ENCODE measurements at regions not wholly inside any gene's neighbourhood (a gene's known extent, or its start where the extent isn't known, plus 50 kb on each side); places are given as distances from the start of the nearest gene placed in this dataset.

DNA sequence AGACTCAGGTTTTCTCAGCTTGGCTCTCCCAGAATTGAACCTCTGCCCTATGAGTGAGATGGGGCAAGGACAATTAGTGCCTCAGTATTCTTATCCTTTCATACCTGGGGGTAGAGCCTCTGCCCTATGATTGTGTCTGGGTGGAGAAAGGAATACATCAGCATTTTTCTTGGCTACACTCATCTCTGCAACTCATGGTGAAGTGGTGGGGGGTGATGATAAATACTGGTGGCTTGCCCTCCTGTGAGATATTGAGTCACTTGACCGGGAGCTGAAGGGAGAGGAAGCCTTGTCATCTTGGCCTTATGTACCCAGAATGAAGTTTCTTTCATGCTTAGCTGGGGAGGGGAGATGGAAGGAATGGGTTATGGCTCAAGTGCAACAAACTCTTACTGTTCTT lies 71.3 kb upstream of the ENOX2 start:
- peak; percentile 16 for DNase-seq (ENCODE audit: low read depth)

DNA sequence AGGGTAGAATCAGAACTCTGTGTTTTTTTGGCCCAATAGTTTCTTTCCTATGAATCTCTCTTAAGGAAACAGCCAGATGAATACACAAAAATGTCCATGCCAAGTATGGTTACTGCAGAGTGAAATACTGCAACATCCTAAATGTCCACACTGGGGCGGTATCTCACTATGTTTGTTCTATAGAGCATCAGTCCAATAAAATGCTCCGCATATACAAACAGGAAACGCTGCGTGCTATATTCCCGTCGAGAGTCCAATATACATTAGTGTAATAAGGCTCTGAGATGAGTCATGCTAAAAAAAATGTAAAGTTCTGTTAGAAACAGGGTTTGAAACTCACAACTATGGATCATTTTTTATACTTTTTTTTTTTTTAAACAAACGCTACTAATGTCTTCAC lies 72.9 kb upstream of the ENOX2 start:
- DNase-seq (ENCODE audit: low read depth), result peak; percentile 38

DNA sequence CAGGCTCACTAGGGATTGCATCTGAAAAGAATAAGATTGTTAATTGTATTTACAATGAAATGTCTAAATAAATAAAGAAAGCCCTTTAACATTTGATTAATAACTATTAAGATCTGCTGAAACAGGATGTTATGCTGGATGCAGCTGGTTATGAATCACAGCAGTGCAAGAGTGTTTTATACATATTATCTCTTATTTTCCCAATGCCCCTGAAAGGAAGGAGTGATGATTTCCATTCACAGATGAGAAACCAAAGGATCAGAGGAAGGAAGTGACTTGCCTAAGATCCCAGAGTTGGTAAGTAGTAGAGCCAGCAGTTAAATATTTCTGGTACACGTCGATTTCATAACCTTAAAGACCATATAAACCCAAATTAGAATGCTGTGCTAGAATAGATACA lies 76.3 kb upstream of the ARHGAP36 start:
- DNase-seq (ENCODE audit: low read depth), result no peak

DNA sequence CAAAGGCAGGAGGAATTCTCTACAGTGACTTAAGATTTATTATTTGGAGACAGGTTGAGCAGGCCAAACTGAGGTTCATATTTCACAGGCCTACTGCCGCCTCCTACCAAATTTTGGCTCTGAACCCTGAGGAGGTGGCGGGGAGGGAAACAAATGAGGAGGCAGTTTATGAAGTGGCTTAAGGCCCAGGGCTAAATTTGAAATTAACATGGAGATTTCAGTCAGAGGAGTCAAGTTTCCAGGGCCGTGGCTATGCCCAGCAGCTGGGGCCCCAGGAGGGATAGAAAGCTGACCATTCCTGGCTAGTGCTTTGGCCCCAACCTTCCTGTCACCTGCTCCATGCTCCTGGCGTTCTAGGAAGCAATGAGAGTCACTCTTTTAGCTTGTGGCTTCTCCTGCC lies 73.4 kb upstream of the ARHGAP36 start:
- no peak for DNase-seq (ENCODE audit: low read depth)

DNA sequence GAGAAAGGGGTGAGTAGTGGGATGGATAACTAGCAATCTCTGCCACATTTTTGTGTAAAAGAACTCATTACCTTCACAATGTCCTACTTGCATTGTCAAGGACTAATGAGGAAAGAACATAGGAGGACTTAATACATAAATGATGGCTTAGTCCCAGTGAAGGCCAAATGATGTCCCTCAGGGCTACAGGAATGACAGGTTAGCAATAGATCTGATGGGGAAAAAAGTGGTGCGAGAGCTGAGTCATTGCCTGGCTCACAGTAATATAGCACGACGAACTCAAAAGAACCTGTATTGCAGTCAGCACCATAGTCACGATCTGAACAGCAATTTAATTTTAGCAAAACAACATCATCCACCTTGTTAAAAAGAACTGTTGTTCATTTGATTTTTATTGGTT lies 70.9 kb upstream of the ARHGAP36 start:
- DNase-seq (ENCODE audit: low read depth), result no peak

DNA sequence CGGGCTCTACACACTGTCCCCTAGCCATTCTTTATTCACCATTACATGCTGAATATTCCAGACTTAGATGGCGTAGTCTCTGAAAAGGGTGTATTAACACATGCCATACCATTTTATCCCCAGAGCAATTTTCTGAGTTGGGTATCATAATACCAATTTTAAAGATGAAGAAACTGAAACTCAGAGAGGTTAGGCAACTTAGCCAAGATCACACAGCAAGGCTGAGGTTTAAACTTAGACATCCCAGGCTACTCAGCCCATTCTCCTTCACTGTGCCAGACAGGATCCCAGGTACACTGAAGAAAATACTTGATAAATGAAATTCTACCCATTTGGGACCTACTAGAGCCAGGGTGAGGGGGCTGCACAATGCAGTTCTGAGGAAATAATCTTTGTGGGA lies 67.4 kb upstream of the ARHGAP36 start:
- no peak for DNase-seq (ENCODE audit: low read depth)

DNA sequence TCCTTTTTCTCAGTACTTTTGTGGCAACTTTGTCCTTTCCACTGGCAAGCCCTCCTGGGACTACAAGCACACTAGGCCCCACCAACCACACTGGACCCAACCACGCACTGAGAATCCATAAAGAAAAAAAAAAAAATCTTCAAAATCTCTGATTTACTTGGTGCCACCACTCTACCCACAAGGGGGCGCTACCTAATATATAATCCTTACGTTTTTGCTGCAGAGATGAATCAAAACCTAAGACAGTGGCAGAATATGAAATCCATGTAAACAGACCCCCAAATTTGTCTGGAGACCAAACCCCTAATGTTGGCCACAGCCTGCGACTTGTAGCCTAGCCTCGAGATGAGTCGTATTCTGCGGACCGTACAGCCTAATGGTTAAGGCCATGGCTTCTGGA lies 63.5 kb upstream of the ARHGAP36 start:
- DNase-seq (ENCODE audit: low read depth), result no peak

DNA sequence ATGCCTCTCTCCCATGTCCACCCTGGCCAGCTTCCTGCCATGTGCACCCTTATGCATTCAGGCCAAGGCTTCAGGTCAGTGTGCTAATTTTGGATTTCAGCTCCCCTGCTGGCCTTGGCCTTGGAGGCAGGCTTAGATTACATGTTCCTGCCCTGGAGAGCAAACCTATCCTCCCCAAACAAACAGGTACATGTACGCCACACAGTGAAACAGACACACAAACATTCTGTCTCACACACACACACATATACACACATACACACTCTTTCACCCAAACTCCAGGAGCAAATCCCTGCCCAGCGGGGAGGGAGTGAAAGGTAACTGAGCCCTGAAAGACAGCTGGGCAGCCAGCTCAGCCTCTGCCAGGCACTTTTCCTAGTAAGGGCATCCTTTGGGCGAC lies 62.7 kb upstream of the ARHGAP36 start:
- no peak for DNase-seq (ENCODE audit: low read depth)

DNA sequence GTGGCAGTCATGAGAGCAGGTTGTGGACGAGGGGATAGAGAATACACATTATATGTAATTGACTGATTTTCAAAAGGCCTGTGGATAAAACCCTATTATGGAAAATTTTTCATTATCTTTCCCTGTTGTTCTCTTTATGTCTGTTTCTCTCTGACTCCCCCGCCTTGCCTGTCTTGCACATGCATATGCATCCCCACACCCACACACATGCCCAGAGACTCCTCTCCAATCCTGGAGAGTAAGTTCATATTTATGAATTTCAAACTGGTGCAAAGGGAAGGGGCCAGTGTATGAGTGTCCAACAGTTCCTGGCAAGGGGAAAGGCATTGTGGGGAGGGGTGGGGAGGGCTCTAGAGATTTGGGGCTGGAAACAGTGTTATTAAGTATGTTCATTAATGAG lies 60.8 kb upstream of the ARHGAP36 start:
- DNase-seq (ENCODE audit: low read depth), result no peak

DNA sequence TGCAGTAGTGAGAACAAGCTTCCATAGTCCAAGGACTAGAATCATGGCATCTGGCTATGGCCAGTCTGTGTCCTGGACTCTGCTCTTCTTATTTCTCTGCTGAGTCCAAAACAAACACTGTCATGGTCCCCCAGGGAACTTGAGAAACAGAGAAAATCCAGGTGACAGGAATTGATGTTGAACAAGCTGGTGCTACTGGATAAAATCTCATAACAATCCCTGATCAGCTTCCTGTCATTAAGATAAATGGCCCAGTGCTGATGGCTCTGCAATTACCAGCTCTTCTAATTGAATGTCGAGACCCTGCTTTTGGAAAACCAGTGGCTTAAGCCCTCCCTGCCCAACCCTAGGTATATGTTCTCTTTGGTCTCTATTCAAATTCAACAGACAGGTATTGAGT lies 58.8 kb upstream of the ARHGAP36 start:
- DNase-seq (ENCODE audit: low read depth), result no peak
